Caco-2 (cell line): ENCODE measurements at regions not wholly inside any gene's neighbourhood (a gene's known extent, or its start where the extent isn't known, plus 50 kb on each side); places are given as distances from the start of the nearest gene placed in this dataset.

Experiments
- BruUV-seq: library from RNA; stranded (reverse); fragments of 400-500 nt; replicated peaks from 2 replicates; lab custom pipeline; 2021; lab: Mats Ljungman, UMichigan
- CTCF ChIA-PET: fragments of 300-600 bp; sonication (Branson Sonifier 250); formaldehyde crosslinking; loops from one replicate; lab custom pipeline; 2022; ENCODE audit warnings: antibody characterized with exemption; lab: Charles Lee
- POLR2A ChIA-PET: fragments of 300-600 bp; sonication (Branson Sonifier 250); formaldehyde crosslinking; loops from one replicate; lab custom pipeline; 2022; ENCODE audit warnings: antibody characterized with exemption; lab: Charles Lee
- DNase-seq, 2 experiments: peaks; one replicate each; pipeline versions ENCODE4 v3.0.0 to v3.0.0-alpha.2; 2020 to 2022
- H3K27me3 ChIP-seq: replicated peaks from 2 replicates; pipeline ENCODE4 v1.6.0; 2011; ENCODE audit warnings: low read length; ENCODE audit not compliant: control insufficient read depth, insufficient read depth
- H3K36me3 ChIP-seq: 2 replicates; pipeline ENCODE4 v1.5.1; 2011; ENCODE audit warnings: low read length; ENCODE audit not compliant: control insufficient read depth, insufficient read depth
- H3K4me1 ChIP-seq: fragments of 250-450 bp; sonication (Bioruptor Pico); 2 replicates; pipeline ENCODE4 v1.5.1; 2020; ENCODE audit warnings: mild to moderate bottlenecking
- H3K4me3 ChIP-seq: 2 replicates; pipeline ENCODE4 v1.5.1; 2011; ENCODE audit warnings: low read depth, mild to moderate bottlenecking, control low read depth, low read length
- H3K9me3 ChIP-seq: fragments of 250-450 bp; sonication (Bioruptor Pico); 2 replicates; pipeline ENCODE4 v1.5.1; 2020; ENCODE audit warnings: mild to moderate bottlenecking, moderate library complexity
- H3K27ac Mint-ChIP-seq: one replicate; pipeline ENCODE4 v1.8.0; 2022; ENCODE audit warnings: mixed read lengths; ENCODE audit not compliant: unreplicated experiment
- H3K27me3 Mint-ChIP-seq: one replicate; pipeline ENCODE4 v1.8.0; 2022; ENCODE audit warnings: mixed read lengths; ENCODE audit not compliant: insufficient read depth, unreplicated experiment
- H3K36me3 Mint-ChIP-seq: one replicate; pipeline ENCODE4 v1.8.0; 2022; ENCODE audit warnings: mild to moderate bottlenecking, mixed read lengths; ENCODE audit not compliant: insufficient read depth, unreplicated experiment
- H3K4me1 Mint-ChIP-seq: one replicate; pipeline ENCODE4 v1.8.0; 2022; ENCODE audit warnings: low read depth, mixed read lengths; ENCODE audit not compliant: unreplicated experiment
- H3K4me3 Mint-ChIP-seq: one replicate; pipeline ENCODE4 v1.8.0; 2022; ENCODE audit warnings: mild to moderate bottlenecking, moderate library complexity, mixed read lengths; ENCODE audit not compliant: unreplicated experiment
- H3K9me3 Mint-ChIP-seq: one replicate; pipeline ENCODE4 v1.8.0; 2022; ENCODE audit warnings: mixed read lengths; ENCODE audit not compliant: unreplicated experiment
- intact Hi-C: fragments of 100-400 bp; cut with micrococcal nuclease; formaldehyde crosslinking; loops from one replicate; pipeline ENCODE4 v1.10.0; 2022; ENCODE audit not compliant: unreplicated experiment
- TF ChIP-seq, protein P1 (sequence below), 2 experiments: fragments of 200-600 bp in 1 of 2; IDR thresholded peaks; 1 replicate in 1 of 2; 2 replicates in 1 of 2; pipeline versions ENCODE4 v1.5.1 to v1.8.0; 2011 to 2022; ENCODE audit warnings: antibody characterized with exemption in 1 of 2, control low read depth in 1 of 2, inconsistent platforms in 1 of 2, low read depth in 1 of 2, low read length in 1 of 2, mild to moderate bottlenecking in 1 of 2, moderate library complexity in 1 of 2; ENCODE audit not compliant: insufficient read depth in 1 of 2, severe bottlenecking in 1 of 2, unreplicated experiment in 1 of 2

DNA sequence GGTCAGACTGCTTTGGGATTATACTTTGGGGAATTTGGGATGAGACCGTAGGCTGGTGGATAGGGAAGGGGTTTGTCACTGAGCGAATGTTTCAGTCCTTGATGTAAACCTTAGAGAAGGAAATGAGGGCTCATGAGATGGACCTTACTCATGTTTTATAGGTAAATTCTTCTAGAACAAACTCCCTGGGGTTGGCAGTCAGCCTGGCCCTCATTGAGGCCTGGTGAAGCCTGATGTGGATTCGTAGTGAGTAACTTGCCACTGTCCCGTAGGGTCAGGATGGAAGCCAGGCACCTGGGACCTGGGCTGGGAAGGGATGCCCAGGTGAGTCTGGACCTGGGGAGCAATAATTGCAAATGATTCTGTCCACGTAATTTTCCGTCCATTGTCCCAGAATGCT lies 258.3 kb downstream of the LPIN1 start:
- intact Hi-C loops = no loop called here
- Histone ChIP-seq H3K4me3 (no peak overlapping the region), H3K9me3 (no peaks in the 10 kb centered on the region), H3K4me1 (peaks cover 4% of the 10 kb centered on the region; the same call in 1 of the 2 replicates), H3K36me3 (no peaks in the 10 kb centered on the region), H3K27me3 (no peaks in the 10 kb centered on the region; the same call in 1 of the 2 replicates)
- BruUV-seq = no TSS peak
- TF ChIP-seq, protein P1, sequence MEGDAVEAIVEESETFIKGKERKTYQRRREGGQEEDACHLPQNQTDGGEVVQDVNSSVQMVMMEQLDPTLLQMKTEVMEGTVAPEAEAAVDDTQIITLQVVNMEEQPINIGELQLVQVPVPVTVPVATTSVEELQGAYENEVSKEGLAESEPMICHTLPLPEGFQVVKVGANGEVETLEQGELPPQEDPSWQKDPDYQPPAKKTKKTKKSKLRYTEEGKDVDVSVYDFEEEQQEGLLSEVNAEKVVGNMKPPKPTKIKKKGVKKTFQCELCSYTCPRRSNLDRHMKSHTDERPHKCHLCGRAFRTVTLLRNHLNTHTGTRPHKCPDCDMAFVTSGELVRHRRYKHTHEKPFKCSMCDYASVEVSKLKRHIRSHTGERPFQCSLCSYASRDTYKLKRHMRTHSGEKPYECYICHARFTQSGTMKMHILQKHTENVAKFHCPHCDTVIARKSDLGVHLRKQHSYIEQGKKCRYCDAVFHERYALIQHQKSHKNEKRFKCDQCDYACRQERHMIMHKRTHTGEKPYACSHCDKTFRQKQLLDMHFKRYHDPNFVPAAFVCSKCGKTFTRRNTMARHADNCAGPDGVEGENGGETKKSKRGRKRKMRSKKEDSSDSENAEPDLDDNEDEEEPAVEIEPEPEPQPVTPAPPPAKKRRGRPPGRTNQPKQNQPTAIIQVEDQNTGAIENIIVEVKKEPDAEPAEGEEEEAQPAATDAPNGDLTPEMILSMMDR (IDR thresholded peaks at IDR 0.05; ENCODE audit: insufficient read depth in 1 of 2, low read depth in 1 of 2, low read length in 1 of 2, severe bottlenecking in 1 of 2, unreplicated experiment in 1 of 2) = no peak
- Mint-ChIP-seq H3K36me3 (no peaks in the 10 kb centered on the region), H3K27ac (no peak overlapping the region), H3K4me3 (no peak overlapping the region), H3K4me1 (no peaks in the 10 kb centered on the region), H3K27me3 (peaks cover 4% of the 10 kb centered on the region), H3K9me3 (no peaks in the 10 kb centered on the region)
- DNase-seq = no peak
- CTCF ChIA-PET = no interaction called here
- POLR2A ChIA-PET = no interaction called here

DNA sequence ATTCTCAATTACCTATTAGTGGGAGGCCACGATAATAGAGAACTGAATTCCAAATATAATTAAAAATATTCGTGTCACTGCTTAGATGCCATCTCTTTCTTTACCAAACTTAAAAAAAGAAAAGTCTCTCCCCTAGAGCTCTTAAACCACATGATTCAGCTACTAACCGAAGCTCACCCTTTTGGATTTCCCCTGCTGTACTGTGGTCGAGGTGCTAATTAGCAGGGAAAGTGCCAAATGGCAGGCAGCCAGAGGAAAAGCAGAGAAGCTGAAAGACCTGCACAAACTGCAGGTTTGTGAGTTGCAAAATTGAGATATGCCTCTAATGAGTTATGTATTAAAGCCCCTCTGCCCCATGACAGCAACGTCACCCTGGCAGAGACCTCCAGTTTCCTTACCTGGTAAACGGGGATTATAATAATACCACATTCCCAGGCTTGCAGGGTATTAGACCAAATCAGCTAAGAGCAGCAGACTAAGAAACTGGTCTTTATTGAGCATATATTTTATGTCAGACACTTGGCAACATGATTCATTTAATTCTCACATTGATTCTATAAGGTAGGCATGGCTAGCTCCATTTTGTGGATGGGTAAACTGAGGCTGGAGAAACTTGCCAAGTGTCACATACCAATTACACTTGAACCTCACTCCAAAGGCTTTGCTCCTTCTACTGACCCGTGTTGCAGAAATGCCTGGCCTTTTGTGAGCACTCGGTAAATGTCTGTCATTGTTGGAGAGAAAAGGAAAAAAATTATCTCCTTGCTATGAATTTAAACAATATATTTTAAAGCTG lies 259.7 kb downstream of the LPIN1 start:
- Mint-ChIP-seq H3K27ac (no peak overlapping the region), H3K27me3 (no peaks in the 10 kb centered on the region), H3K4me1 (peaks cover 6% of the 10 kb centered on the region), H3K36me3 (no peaks in the 10 kb centered on the region), H3K4me3 (no peak overlapping the region), H3K9me3 (no peaks in the 10 kb centered on the region)
- no TSS peak for BruUV-seq
- Histone ChIP-seq H3K4me1 (peaks cover 4% of the 10 kb centered on the region; the same call in 1 of the 2 replicates), H3K27me3 (no peaks in the 10 kb centered on the region; the same call in 1 of the 2 replicates), H3K9me3 (no peaks in the 10 kb centered on the region), H3K4me3 (no peak overlapping the region), H3K36me3 (no peaks in the 10 kb centered on the region)
- ChIA-PET POLR2A (no interaction called here), CTCF (no interaction called here)
- intact Hi-C loops = no loop called here
- TF ChIP-seq, protein P1 (IDR thresholded peaks at IDR 0.05; ENCODE audit: insufficient read depth in 1 of 2, low read depth in 1 of 2, low read length in 1 of 2, severe bottlenecking in 1 of 2, unreplicated experiment in 1 of 2) = no peak
- DNase-seq = no peak

DNA sequence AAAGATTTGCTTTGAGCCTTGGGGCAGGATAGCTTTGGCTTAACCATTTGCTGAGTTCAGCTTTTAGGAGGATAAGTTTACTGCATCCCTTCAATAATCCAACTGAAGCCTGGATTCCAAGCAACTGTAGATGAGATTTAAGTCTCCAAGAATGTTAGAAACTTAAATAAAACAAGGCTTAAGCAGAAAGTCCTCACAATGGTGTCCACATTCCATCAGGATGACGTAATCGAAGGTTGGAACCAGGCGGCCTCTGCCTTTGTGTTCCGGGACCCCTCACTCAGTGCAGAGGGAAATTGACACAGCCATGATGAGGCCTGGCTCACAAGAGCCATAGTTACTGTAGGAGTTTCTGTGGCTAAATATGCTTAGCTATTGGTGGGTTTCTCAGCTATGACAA lies 260.4 kb downstream of the LPIN1 start:
- Mint-ChIP-seq H3K9me3 (no peaks in the 10 kb centered on the region), H3K27me3 (no peaks in the 10 kb centered on the region), H3K4me1 (peaks cover 6% of the 10 kb centered on the region), H3K27ac (no peak overlapping the region), H3K4me3 (no peak overlapping the region), H3K36me3 (no peaks in the 10 kb centered on the region)
- BruUV-seq = no TSS peak
- no peaks in the 10 kb centered on the region for H3K36me3 ChIP-seq
- intact Hi-C loops = no loop called here
- peak in 1 of 2 experiments; percentile 3 for DNase-seq
- no peaks in the 10 kb centered on the region; the same call in 1 of the 2 replicates for H3K27me3 ChIP-seq
- TF ChIP-seq, protein P1 (IDR thresholded peaks at IDR 0.05; ENCODE audit: insufficient read depth in 1 of 2, low read depth in 1 of 2, low read length in 1 of 2, severe bottlenecking in 1 of 2, unreplicated experiment in 1 of 2) = no peak
- no peak overlapping the region for H3K4me3 ChIP-seq
- H3K4me1 ChIP-seq = peaks cover 4% of the 10 kb centered on the region; the same call in 1 of the 2 replicates
- ChIA-PET POLR2A (no interaction called here), CTCF (no interaction called here)
- no peaks in the 10 kb centered on the region for H3K9me3 ChIP-seq
